ENCODE measurements at regions not wholly inside any gene's neighbourhood (a gene's known extent, or its start where the extent isn't known, plus 50 kb on each side); places are given as distances from the start of the nearest gene placed in this dataset.

- Histone ChIP-seq H3K4me3 (no peak overlapping the region), H4K20me1 (no peaks in the 10 kb centered on the region), H3K27ac (no peak overlapping the region), H3K36me3 (no peaks in the 10 kb centered on the region), H3K27me3 (no peaks in the 10 kb centered on the region), H3K9me3 (replicated peaks in 1 of 11) (no peaks in the 10 kb centered on the region), H3K4me2 (no peak overlapping the region), H3K9ac (no peak overlapping the region), H3K4me1 (no peaks in the 10 kb centered on the region)
- TF ChIP-seq Cebpa-rat (IDR thresholded peaks at IDR 0.05) = no peak
Observed at GRCh38 chr6:81148751-81149150, 603.7 kb downstream of the TENT5A start.

DNA sequence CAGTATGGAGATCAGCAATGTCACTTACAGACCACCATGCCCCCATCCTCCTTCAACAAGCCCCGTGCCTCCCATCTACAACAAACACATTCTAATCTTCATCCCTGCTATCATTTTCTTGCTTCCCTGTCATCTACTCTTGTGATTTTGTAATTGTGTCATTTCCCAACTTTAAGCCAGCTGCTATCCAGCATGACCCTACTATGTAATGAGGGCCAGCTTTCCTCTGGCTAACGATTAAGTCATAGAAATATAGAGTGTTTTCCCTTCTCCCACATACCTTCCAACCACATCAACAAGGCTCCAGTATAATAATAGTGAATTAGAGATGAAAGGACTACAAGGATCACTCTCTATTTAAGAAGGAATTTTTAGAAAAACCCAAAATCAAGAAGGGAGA, 607.0 kb downstream of the TENT5A start:
- H3K4me3 ChIP-seq = no peak overlapping the region
- H3K4me2 ChIP-seq = no peak overlapping the region
- no peaks in the 10 kb centered on the region for H3K9me3 ChIP-seq (replicated peaks in 1 of 11)
- H3K36me3 ChIP-seq = no peaks in the 10 kb centered on the region
- H4K20me1 ChIP-seq = no peaks in the 10 kb centered on the region
- H3K27ac ChIP-seq = no peak overlapping the region
- H3K9ac ChIP-seq = no peak overlapping the region
- no peaks in the 10 kb centered on the region for H3K27me3 ChIP-seq
- no peaks in the 10 kb centered on the region for H3K4me1 ChIP-seq
- no peak for TF ChIP-seq Cebpa-rat (IDR thresholded peaks at IDR 0.05)

GRCh38 chr6:81144346-81144745, 608.1 kb downstream of the TENT5A start:
- no peak overlapping the region for H3K4me2 ChIP-seq
- no peak overlapping the region for H3K4me3 ChIP-seq
- H3K27me3 ChIP-seq = no peaks in the 10 kb centered on the region
- no peaks in the 10 kb centered on the region for H3K9me3 ChIP-seq (replicated peaks in 1 of 11)
- H3K9ac ChIP-seq = no peak overlapping the region
- no peaks in the 10 kb centered on the region for H3K36me3 ChIP-seq
- no peak for TF ChIP-seq Cebpa-rat (IDR thresholded peaks at IDR 0.05)
- H3K4me1 ChIP-seq = no peaks in the 10 kb centered on the region
- no peaks in the 10 kb centered on the region for H4K20me1 ChIP-seq
- H3K27ac ChIP-seq = no peak overlapping the region

GRCh38 chr6:81138236-81138635, 614.2 kb downstream of the TENT5A start:
- no peak overlapping the region for H3K4me2 ChIP-seq
- H4K20me1 ChIP-seq = no peaks in the 10 kb centered on the region
- H3K36me3 ChIP-seq = no peaks in the 10 kb centered on the region
- no peaks in the 10 kb centered on the region for H3K9me3 ChIP-seq (replicated peaks in 1 of 11)
- no peak overlapping the region for H3K9ac ChIP-seq
- no peaks in the 10 kb centered on the region for H3K4me1 ChIP-seq
- no peak for TF ChIP-seq Cebpa-rat (IDR thresholded peaks at IDR 0.05)
- no peak overlapping the region for H3K4me3 ChIP-seq
- H3K27ac ChIP-seq = no peak overlapping the region
- no peaks in the 10 kb centered on the region for H3K27me3 ChIP-seq

- no peaks in the 10 kb centered on the region for H3K27me3 ChIP-seq
- H4K20me1 ChIP-seq = no peaks in the 10 kb centered on the region
- H3K9ac ChIP-seq = no peak overlapping the region
- TF ChIP-seq Cebpa-rat (IDR thresholded peaks at IDR 0.05) = no peak
- no peaks in the 10 kb centered on the region for H3K9me3 ChIP-seq (replicated peaks in 1 of 11)
- no peak overlapping the region for H3K27ac ChIP-seq
- H3K4me2 ChIP-seq = no peak overlapping the region
- no peaks in the 10 kb centered on the region for H3K4me1 ChIP-seq
- no peak overlapping the region for H3K4me3 ChIP-seq
- no peaks in the 10 kb centered on the region for H3K36me3 ChIP-seq
Observed at GRCh38 chr6:81130969-81131368, 621.5 kb downstream of the TENT5A start.

GRCh38 chr6:81130061-81130460, 622.4 kb downstream of the TENT5A start:
- no peak for TF ChIP-seq Cebpa-rat (IDR thresholded peaks at IDR 0.05)
- Histone ChIP-seq H3K36me3 (no peaks in the 10 kb centered on the region), H3K9ac (no peak overlapping the region), H3K27me3 (no peaks in the 10 kb centered on the region), H3K4me2 (no peak overlapping the region), H3K27ac (no peak overlapping the region), H4K20me1 (no peaks in the 10 kb centered on the region), H3K9me3 (replicated peaks in 1 of 11) (no peaks in the 10 kb centered on the region), H3K4me1 (no peaks in the 10 kb centered on the region), H3K4me3 (no peak overlapping the region)

DNA sequence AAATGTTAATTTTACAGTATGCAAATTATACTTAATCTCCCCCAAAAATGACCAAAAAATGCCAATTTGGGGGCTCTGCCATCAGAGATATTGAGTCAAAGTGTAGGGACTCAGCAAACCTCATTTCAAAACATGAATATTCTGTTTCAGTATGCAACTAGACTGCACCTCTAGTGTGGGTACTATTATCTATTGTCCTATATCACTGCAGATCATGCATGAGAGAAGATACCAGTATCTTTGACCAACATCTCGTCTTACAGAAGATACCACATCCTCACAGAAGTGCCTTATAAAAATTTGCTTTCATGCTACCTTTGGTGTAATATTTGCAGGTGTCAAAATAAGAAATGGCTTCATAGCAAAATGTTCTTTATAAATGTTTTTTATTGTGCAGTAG, 623.8 kb downstream of the TENT5A start:
- Histone ChIP-seq H3K9me3 (replicated peaks in 1 of 11) (no peaks in the 10 kb centered on the region), H4K20me1 (no peaks in the 10 kb centered on the region), H3K4me3 (no peak overlapping the region), H3K9ac (no peak overlapping the region), H3K4me1 (no peaks in the 10 kb centered on the region), H3K27me3 (no peaks in the 10 kb centered on the region), H3K27ac (no peak overlapping the region), H3K36me3 (no peaks in the 10 kb centered on the region), H3K4me2 (no peak overlapping the region)
- TF ChIP-seq Cebpa-rat (IDR thresholded peaks at IDR 0.05) = no peak

DNA sequence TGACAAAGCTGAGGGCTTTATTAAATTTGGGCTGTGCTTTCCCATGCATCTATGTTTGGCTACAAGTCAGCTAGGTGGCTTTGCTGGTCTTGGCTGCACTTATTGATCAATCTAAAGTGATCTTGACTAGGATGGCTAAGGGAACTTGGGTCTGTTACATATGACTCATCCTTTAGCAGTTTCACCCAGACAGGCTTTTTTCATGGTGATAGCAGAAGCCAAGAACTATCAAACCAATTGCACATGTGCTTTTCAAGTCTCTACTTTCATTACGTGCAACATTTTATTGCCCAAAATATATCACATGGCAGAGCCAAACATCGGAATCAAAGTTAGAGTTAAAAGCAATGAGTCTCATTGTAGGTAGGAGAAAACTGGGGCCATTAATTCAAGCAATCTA, 626.3 kb downstream of the TENT5A start:
- H3K4me2 ChIP-seq = no peak overlapping the region
- no peaks in the 10 kb centered on the region for H3K27me3 ChIP-seq
- no peaks in the 10 kb centered on the region for H4K20me1 ChIP-seq
- no peak overlapping the region for H3K27ac ChIP-seq
- no peaks in the 10 kb centered on the region for H3K4me1 ChIP-seq
- H3K36me3 ChIP-seq = no peaks in the 10 kb centered on the region
- H3K4me3 ChIP-seq = no peak overlapping the region
- no peak overlapping the region for H3K9ac ChIP-seq
- H3K9me3 ChIP-seq (replicated peaks in 1 of 11) = no peaks in the 10 kb centered on the region
- no peak for TF ChIP-seq Cebpa-rat (IDR thresholded peaks at IDR 0.05)

DNA sequence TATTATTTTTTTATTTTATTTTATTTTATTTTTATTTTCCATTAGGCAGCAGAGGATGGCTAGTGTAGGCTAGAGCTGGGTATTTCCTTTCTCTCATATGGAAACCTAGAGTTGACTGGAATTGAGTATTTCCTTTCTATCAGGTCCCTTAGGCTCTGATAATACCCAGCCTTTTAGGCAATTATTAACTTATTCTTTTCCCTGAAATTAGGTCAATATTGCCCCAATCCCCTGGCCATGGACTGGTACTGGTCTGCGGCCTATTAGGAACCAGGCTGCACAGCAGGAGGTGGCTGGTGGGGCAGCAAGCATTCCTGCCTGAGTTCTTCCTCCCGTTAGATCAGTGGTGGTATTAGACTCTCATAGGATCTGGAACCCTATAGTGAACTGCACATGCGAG, 632.2 kb downstream of the TENT5A start:
- no peaks in the 10 kb centered on the region for H4K20me1 ChIP-seq
- H3K27me3 ChIP-seq = no peaks in the 10 kb centered on the region
- no peaks in the 10 kb centered on the region for H3K36me3 ChIP-seq
- H3K27ac ChIP-seq = no peak overlapping the region
- no peaks in the 10 kb centered on the region for H3K9me3 ChIP-seq (replicated peaks in 1 of 11)
- no peaks in the 10 kb centered on the region for H3K4me1 ChIP-seq
- no peak overlapping the region for H3K9ac ChIP-seq
- no peak for TF ChIP-seq Cebpa-rat (IDR thresholded peaks at IDR 0.05)
- no peak overlapping the region for H3K4me3 ChIP-seq
- no peak overlapping the region for H3K4me2 ChIP-seq

DNA sequence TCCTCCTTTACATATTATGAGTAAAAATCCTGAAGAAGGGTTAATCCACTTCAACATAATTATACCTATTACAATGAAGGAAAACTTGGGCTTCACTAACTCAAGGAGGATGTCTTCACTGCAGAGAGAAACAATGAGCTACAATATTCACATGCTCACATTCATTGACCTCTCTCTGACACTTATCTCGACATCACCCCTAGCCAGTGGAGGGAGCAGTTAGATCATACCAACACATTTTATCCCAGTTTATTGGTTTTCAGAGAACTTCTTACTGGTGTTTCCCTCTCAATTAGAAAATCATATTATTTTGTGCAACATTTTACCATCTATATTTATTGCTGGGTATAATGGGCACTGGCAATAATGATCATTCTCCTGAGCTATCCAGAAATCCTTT, 646.5 kb downstream of the TENT5A start:
- Histone ChIP-seq H3K4me1 (no peaks in the 10 kb centered on the region), H3K4me3 (no peak overlapping the region), H3K4me2 (no peak overlapping the region), H3K36me3 (no peaks in the 10 kb centered on the region), H3K27me3 (no peaks in the 10 kb centered on the region), H3K9ac (no peak overlapping the region), H3K27ac (no peak overlapping the region), H3K9me3 (replicated peaks in 1 of 11) (no peaks in the 10 kb centered on the region), H4K20me1 (no peaks in the 10 kb centered on the region)
- TF ChIP-seq Cebpa-rat (IDR thresholded peaks at IDR 0.05) = no peak
